Mucosa of descending colon (tissue), 3 donors: ENCODE measurements at regions not wholly inside any gene's neighbourhood (a gene's known extent, or its start where the extent isn't known, plus 50 kb on each side); places are given as distances from the start of the nearest gene placed in this dataset.

Experiments used
- ATAC-seq: fragments of 200-7000 bp; cut with Tn5 transposase; one replicate; pipeline ENCODE4 v1.9.1; 2020; ENCODE audit warnings: mild to moderate bottlenecking, moderate library complexity
- DNase-seq, 3 donors: peaks; one replicate each; pipeline ENCODE4 v3.0.0-alpha.2; 2020
- H3K36me3 ChIP-seq: fragments of 200-600 bp; one replicate; pipeline ENCODE4 v1.8.0; 2021; ENCODE audit warnings: low read depth, mild to moderate bottlenecking
- H3K4me1 ChIP-seq: fragments of 200-600 bp; one replicate; pipeline ENCODE4 v1.8.0; 2021; ENCODE audit warnings: low read depth, mild to moderate bottlenecking
- H3K4me3 ChIP-seq: fragments of 200-600 bp; one replicate; pipeline ENCODE4 v1.8.0; 2021; ENCODE audit warnings: mild to moderate bottlenecking
- H3K9me3 ChIP-seq: fragments of 200-600 bp; one replicate; pipeline ENCODE4 v1.8.0; 2021; ENCODE audit warnings: mild to moderate bottlenecking
- CTCF ChIP-seq: fragments of 200-600 bp; IDR thresholded peaks from one replicate; pipeline ENCODE4 v1.8.0; 2022; ENCODE audit warnings: antibody characterized with exemption, mild to moderate bottlenecking
- intact Hi-C, 2 donors: fragments of 100-400 bp; cut with DNase I in 1 of 2; cut with micrococcal nuclease in 1 of 2; formaldehyde crosslinking; loops; one replicate each; pipeline versions ENCODE4 v1.11.0 to v1.11.1; 2022; cut with DNase I, micrococcal nuclease
- donor health status: DM: no; HTN: no; CAD: no; lungs with moderate emphysema.
- donor health status: DM: no; HTN: no; CAD: no.
- donor health status: DM: no; HTN: yes; CAD: no.

DNA sequence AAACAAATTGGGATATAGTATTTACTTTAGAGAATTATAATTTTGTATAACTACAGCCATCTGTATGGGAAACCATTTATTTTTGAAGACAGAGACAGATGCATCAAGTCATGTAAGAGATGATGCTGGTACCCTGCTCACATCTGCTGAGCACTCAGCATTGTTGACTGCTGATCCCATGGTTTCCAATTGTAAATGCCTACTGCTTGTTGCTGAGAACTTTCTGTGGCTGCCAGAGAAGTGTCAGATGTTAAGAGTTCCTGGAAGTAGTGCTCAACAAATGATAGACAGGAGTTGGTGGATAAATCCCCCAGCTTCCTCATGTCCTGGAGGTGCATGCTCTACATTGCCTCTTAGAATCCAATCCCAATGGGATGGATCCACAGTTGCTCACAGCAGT is 167.1 kb downstream of the OXSM start:
- DNase-seq (no peak), ATAC-seq (no peak)
- H3K36me3 ChIP-seq: no peaks in the 10 kb centered on the region
- H3K4me1 ChIP-seq: no peaks in the 10 kb centered on the region
- intact Hi-C loops: no loop called here
- H3K9me3 ChIP-seq: no peaks in the 10 kb centered on the region
- no peak for TF ChIP-seq CTCF
- no peak overlapping the region for H3K4me3 ChIP-seq

GRCh38 chr3:25960776-25961175 is 170.9 kb downstream of the OXSM start:
- intact Hi-C loops: no loop called here
- ATAC-seq (no peak), DNase-seq (no peak)
- no peak for TF ChIP-seq CTCF
- no peaks in the 10 kb centered on the region for H3K36me3 ChIP-seq
- no peak overlapping the region for H3K4me3 ChIP-seq
- no peaks in the 10 kb centered on the region for H3K9me3 ChIP-seq
- H3K4me1 ChIP-seq: no peaks in the 10 kb centered on the region

- no peaks in the 10 kb centered on the region for H3K9me3 ChIP-seq
- intact Hi-C loops: no loop called here
- no peaks in the 10 kb centered on the region for H3K36me3 ChIP-seq
- H3K4me1 ChIP-seq: no peaks in the 10 kb centered on the region
- peak in 1 of 3 donors; percentile 2 for DNase-seq
- no peak for TF ChIP-seq CTCF
- no peak for ATAC-seq
- no peak overlapping the region for H3K4me3 ChIP-seq
Measured at GRCh38 chr3:25962255-25962654, 172.4 kb downstream of the OXSM start.

- Histone ChIP-seq H3K4me1 (no peaks in the 10 kb centered on the region), H3K4me3 (no peak overlapping the region), H3K9me3 (no peaks in the 10 kb centered on the region), H3K36me3 (no peaks in the 10 kb centered on the region)
- ATAC-seq: no peak
- DNase-seq: no peak
- no peak for TF ChIP-seq CTCF
- intact Hi-C loops: no loop called here
Measured at GRCh38 chr3:25964141-25964540, 174.3 kb downstream of the OXSM start.

DNA sequence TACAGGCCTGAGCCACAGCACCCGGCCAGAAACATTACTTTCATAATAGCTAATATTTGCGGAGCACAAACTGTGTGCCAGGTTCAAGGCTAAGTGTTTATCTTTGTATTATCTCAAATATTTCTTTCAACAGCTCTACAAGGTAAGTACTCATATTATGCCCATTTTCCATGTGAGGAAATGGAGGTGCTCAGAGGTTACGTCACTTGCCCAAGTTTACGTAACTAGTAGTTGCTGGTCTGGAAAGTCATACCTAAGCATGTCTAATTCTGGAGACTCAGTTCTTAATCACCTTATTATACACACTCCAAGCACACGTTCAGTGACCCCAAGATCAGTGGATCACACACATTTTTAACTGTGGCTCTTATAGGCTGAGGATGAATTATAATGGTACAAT is 177.5 kb downstream of the OXSM start:
- Histone ChIP-seq H3K36me3 (no peaks in the 10 kb centered on the region), H3K4me1 (no peaks in the 10 kb centered on the region), H3K9me3 (no peaks in the 10 kb centered on the region), H3K4me3 (no peak overlapping the region)
- intact Hi-C loops: no loop called here
- no peak for ATAC-seq
- TF ChIP-seq CTCF: no peak
- DNase-seq: no peak

GRCh38 chr3:25971736-25972135 is 181.8 kb downstream of the OXSM start:
- no peak overlapping the region for H3K4me3 ChIP-seq
- H3K36me3 ChIP-seq: no peaks in the 10 kb centered on the region
- H3K9me3 ChIP-seq: no peaks in the 10 kb centered on the region
- ATAC-seq (no peak), DNase-seq (no peak)
- H3K4me1 ChIP-seq: no peaks in the 10 kb centered on the region
- TF ChIP-seq CTCF: no peak
- intact Hi-C loops: no loop called here
